ENCODE measurements at regions not wholly inside any gene's neighbourhood (a gene's known extent, or its start where the extent isn't known, plus 50 kb on each side); places are given as distances from the start of the nearest gene placed in this dataset.
A peak's percentile ranks its signal among the peaks of the same experiment; 100 is the strongest.

- TF ChIP-seq ZNF331 (CRISPR knock-in tag; IDR thresholded peaks at IDR 0.05; ENCODE audit: low read depth) = no peak
- no peak for TF ChIP-seq ZNF114 (CRISPR knock-in tag; IDR thresholded peaks at IDR 0.05)
- TF ChIP-seq CREB1 (CRISPR knock-in tag; IDR thresholded peaks at IDR 0.05; ENCODE audit: low read depth) = no peak
- no peak for TF ChIP-seq EZH2 (IDR thresholded peaks at IDR 0.05; ENCODE audit: low read depth, unreplicated experiment)
- no peak for TF ChIP-seq REST (IDR thresholded peaks at IDR 0.05; ENCODE audit: unreplicated experiment)
Observed at GRCh38 chr5:34521628-34522290, 134.4 kb upstream of the RAI14 start (continued).

GRCh38 chr5:34522599-34523386, 133.3 kb upstream of the RAI14 start:
- Mint-ChIP-seq H3K9me3 (no peaks in the 10 kb centered on the region), H3K27ac (peak overlapping the region; percentile 25), H3K4me1 (peaks cover 24% of the 10 kb centered on the region), H3K27me3 (ENCODE audit: insufficient read depth, low read depth, poor library complexity) (peaks cover 4% of the 10 kb centered on the region), H3K36me3 (ENCODE audit: low read depth) (no peaks in the 10 kb centered on the region; the same call in 2 of the 3 replicates), H3K4me3 (no peak overlapping the region)
- H4K20me1 ChIP-seq (replicated peaks; ENCODE audit: insufficient read depth) = no peaks in the 10 kb centered on the region
- no peaks in the 10 kb centered on the region for H3K36me3 ChIP-seq (ENCODE audit: insufficient read depth)
- H3K27ac ChIP-seq (ENCODE audit: low read depth) = peak overlapping the region; percentile 91
- no peak overlapping the region for H3K4me3 ChIP-seq
- H3K4me2 ChIP-seq = no peak overlapping the region
- peaks cover 9% of the 10 kb centered on the region for H3K4me1 ChIP-seq (ENCODE audit: insufficient read depth)
- ATAC-seq (peak; percentile 93), DNase-seq (ENCODE audit: low spot score) (peak; percentile 99)
- H3K79me2 ChIP-seq (replicated peaks; ENCODE audit: insufficient read depth) = no peaks in the 10 kb centered on the region
- H3K9me2 ChIP-seq (ENCODE audit: insufficient read depth) = no peaks in the 10 kb centered on the region
- H3K27me3 ChIP-seq (ENCODE audit: insufficient read depth) = no peaks in the 10 kb centered on the region
- H3F3A ChIP-seq (replicated peaks; ENCODE audit: low read depth) = peaks cover 6% of the 10 kb centered on the region; the same call in 1 of the 2 replicates
- no peak overlapping the region for H2AFZ ChIP-seq
- peak; percentile 81; the same call in 1 of the 2 replicates for TF ChIP-seq ZNF114 (CRISPR knock-in tag; IDR thresholded peaks at IDR 0.05)
- TF ChIP-seq EZH2 (IDR thresholded peaks at IDR 0.05; ENCODE audit: low read depth, unreplicated experiment) = no peak
- TF ChIP-seq EZH2phosphoT487 (IDR thresholded peaks at IDR 0.05; ENCODE audit: unreplicated experiment) = no peak
- TF ChIP-seq NANOG (IDR thresholded peaks at IDR 0.05; ENCODE audit: borderline replicate concordance) = peak; percentile 97
- no peak for TF ChIP-seq STAT1 (IDR thresholded peaks at IDR 0.05; ENCODE audit: unreplicated experiment)
- no peak for TF ChIP-seq ETS1 (IDR thresholded peaks at IDR 0.05)
- TF ChIP-seq CREB1 (CRISPR knock-in tag; IDR thresholded peaks at IDR 0.05; ENCODE audit: low read depth) = peak; percentile 61; the same call in 1 of the 2 replicates
- TF ChIP-seq CTCF (conservative IDR thresholded peaks at IDR 0.05; ENCODE audit: low read depth in 2 of 2) = peak; percentile 88 to 92
- TF ChIP-seq ZNF331 (CRISPR knock-in tag; IDR thresholded peaks at IDR 0.05; ENCODE audit: low read depth) = peak; percentile 55; the same call in 1 of the 2 replicates

All from GM23338 (cell line).